HepG2 (cell line): ENCODE measurements at regions not wholly inside any gene's neighbourhood (a gene's known extent, or its start where the extent isn't known, plus 50 kb on each side); places are given as distances from the start of the nearest gene placed in this dataset.
"Not testable (repeated sequence)": the region's sequence is repeated elsewhere in the genome, so short reads cannot be mapped to it uniquely, and the experiment has no call there.

Experiments used
- ATAC-seq: fragments of 200-7000 bp; cut with Tn5 transposase; 3 replicates; pipeline ENCODE4 v1.9.1; 2020; ENCODE audit warnings: mild to moderate bottlenecking, moderate library complexity
- BruUV-seq: library from RNA; stranded (reverse); fragments of 400-500 nt; replicated peaks from 2 replicates; lab custom pipeline; 2021; lab: Mats Ljungman, UMichigan
- CTCF ChIA-PET: fragments of 300-600 bp; formaldehyde crosslinking; extraction: SDS; loops from one replicate; lab custom pipeline; 2021; ENCODE audit warnings: low total read pairs, inconsistent platforms, low intra/inter-chr PET ratio; lab: Yijun Ruan, JAX
- POLR2A ChIA-PET: fragments of 350-600 bp; sonication (Branson Sonifier 250); formaldehyde crosslinking; loops from one replicate; lab custom pipeline; 2020; ENCODE audit warnings: antibody characterized with exemption, inconsistent platforms; lab: Yijun Ruan, JAX
- DNase-seq: peaks from one replicate; pipeline ENCODE4 v3.0.0-alpha.2; 2015; ENCODE audit warnings: low spot score
- FAIRE-seq: peaks from 3 replicates; lab custom pipeline; 2011; peaks lifted over from hg19 to GRCh38; lab: Jason Lieb, UNC
- H2AFZ ChIP-seq: one replicate; pipeline ENCODE4 v1.6.1; 2011; ENCODE audit warnings: low read length, inconsistent platforms
- H3K27ac ChIP-seq: fragments of 300-600 bp; 3 replicates; pipeline ENCODE4 v1.8.0; 2011; ENCODE audit warnings: mixed run types, mild to moderate bottlenecking, mixed read lengths, low read length, inconsistent platforms; ENCODE audit not compliant: insufficient read depth; ENCODE audit errors: extremely low read length
- H3K27me3 ChIP-seq, 2 experiments: fragments of 200-600 bp in 1 of 2; 2 replicates in 1 of 2; 3 replicates in 1 of 2; pipeline versions ENCODE4 v1.6.0 to v1.8.0; 2011; ENCODE audit warnings: low read length in 2 of 2, mild to moderate bottlenecking in 2 of 2, moderate library complexity in 2 of 2, inconsistent platforms in 1 of 2; ENCODE audit not compliant: insufficient read depth in 2 of 2, control insufficient read depth in 1 of 2
- H3K36me3 ChIP-seq, 2 experiments: fragments of 200-600 bp in 1 of 2; replicated peaks in 1 of 2; 2 replicates in 1 of 2; 3 replicates in 1 of 2; pipeline versions ENCODE4 v1.5.1 to v1.8.0; 2011; ENCODE audit warnings: low read length in 2 of 2, inconsistent platforms in 1 of 2; ENCODE audit not compliant: insufficient read depth in 2 of 2, control insufficient read depth in 1 of 2
- H3K4me1 ChIP-seq: 2 replicates; pipeline ENCODE4 v1.5.1; 2012; ENCODE audit warnings: low read length, inconsistent platforms; ENCODE audit not compliant: insufficient read depth
- H3K4me2 ChIP-seq: 2 replicates; pipeline ENCODE4 v1.6.0; 2011; ENCODE audit warnings: low read depth, low read length, inconsistent platforms
- H3K4me3 ChIP-seq, 3 experiments: fragments of 200-600 bp in 1 of 3; sonication (generic), shearing (Covaris generic) in 1 of 3; replicated peaks in 1 of 3; 2 replicates each; pipeline ENCODE4 v1.5.1; 2011 to 2016; ENCODE audit warnings: low read length in 3 of 3, inconsistent platforms in 2 of 3, low read depth in 2 of 3, mild to moderate bottlenecking in 2 of 3, control low read depth in 1 of 3, mixed read lengths in 1 of 3; ENCODE audit not compliant: insufficient read depth in 1 of 3
- H3K79me2 ChIP-seq: one replicate; pipeline ENCODE4 v1.6.1; 2011; ENCODE audit warnings: low read length, inconsistent platforms; ENCODE audit not compliant: insufficient read depth
- H3K9ac ChIP-seq: 2 replicates; pipeline ENCODE4 v1.6.0; 2011; ENCODE audit warnings: mild to moderate bottlenecking, low read depth, low read length, inconsistent platforms; ENCODE audit not compliant: insufficient read depth
- H3K9me3 ChIP-seq: 2 replicates; pipeline ENCODE4 v1.5.1; 2012; ENCODE audit warnings: mild to moderate bottlenecking, low read length
- H4K20me1 ChIP-seq: 2 replicates; pipeline ENCODE4 v1.6.0; 2011; ENCODE audit warnings: inconsistent platforms, mild to moderate bottlenecking, low read length, moderate library complexity; ENCODE audit not compliant: insufficient read depth
- DNMT1 ChIP-seq: sonication (generic); formaldehyde crosslinking; IDR thresholded peaks from 2 replicates; pipeline ENCODE4 v1.5.1; 2020; ENCODE audit warnings: mild to moderate bottlenecking, missing genetic modification reagents
- POLR2G ChIP-seq: fragments of 200-400 bp; formaldehyde crosslinking; IDR thresholded peaks from 2 replicates; pipeline ENCODE4 v1.6.1; 2018; ENCODE audit warnings: mild to moderate bottlenecking, low read depth, low read length, moderate library complexity
- SMAD3 ChIP-seq: sonication (generic); formaldehyde crosslinking; IDR thresholded peaks from 2 replicates; pipeline ENCODE4 v1.4.0; 2020; ENCODE audit warnings: missing genetic modification reagents
- U2AF1 ChIP-seq: fragments of 200-400 bp; formaldehyde crosslinking; optimal IDR thresholded peaks from 2 replicates; pipeline ENCODE3; 2017; ENCODE audit warnings: mild to moderate bottlenecking, low read depth, low read length
- YEATS4 ChIP-seq: sonication (generic); formaldehyde crosslinking; IDR thresholded peaks from 2 replicates; pipeline ENCODE4 v1.4.0; 2020; ENCODE audit warnings: missing genetic modification reagents, borderline replicate concordance
- ZNF350 ChIP-seq: sonication (generic); formaldehyde crosslinking; IDR thresholded peaks from 2 replicates; pipeline ENCODE4 v1.4.0; 2020; ENCODE audit warnings: mild to moderate bottlenecking, low read depth, missing genetic modification reagents, borderline replicate concordance
- ZSCAN21 ChIP-seq: sonication (generic); formaldehyde crosslinking; IDR thresholded peaks from 2 replicates; pipeline ENCODE4 v1.8.0; 2022; ENCODE audit warnings: mild to moderate bottlenecking, missing genetic modification reagents, moderate library complexity, borderline replicate concordance
- WGBS: methylation state at CpG from one replicate; pipeline ENCODE4 v1.1.6; 2017; ENCODE audit warnings: low lambda C conversion rate; 5-methylcytosine and 5-hydroxymethylcytosine counted together
- in situ Hi-C: cut with HindIII; loops from 2 replicates; pipeline ENCODE4 v1.10.0; 2017; ENCODE audit warnings: low pct_unique_long_range_greater_than_20kb; ENCODE audit not compliant: extremely low pct_ligation_motif_present
- intact Hi-C: fragments of 100-400 bp; cut with micrococcal nuclease; formaldehyde crosslinking; loops from one replicate; pipeline ENCODE4 v1.10.0; 2022; ENCODE audit not compliant: unreplicated experiment
- TF ChIP-seq, protein P1 (sequence below): sonication (generic); formaldehyde crosslinking; IDR thresholded peaks from 2 replicates; pipeline ENCODE4 v1.5.0; 2020; ENCODE audit warnings: mild to moderate bottlenecking, missing genetic modification reagents, borderline replicate concordance

DNA sequence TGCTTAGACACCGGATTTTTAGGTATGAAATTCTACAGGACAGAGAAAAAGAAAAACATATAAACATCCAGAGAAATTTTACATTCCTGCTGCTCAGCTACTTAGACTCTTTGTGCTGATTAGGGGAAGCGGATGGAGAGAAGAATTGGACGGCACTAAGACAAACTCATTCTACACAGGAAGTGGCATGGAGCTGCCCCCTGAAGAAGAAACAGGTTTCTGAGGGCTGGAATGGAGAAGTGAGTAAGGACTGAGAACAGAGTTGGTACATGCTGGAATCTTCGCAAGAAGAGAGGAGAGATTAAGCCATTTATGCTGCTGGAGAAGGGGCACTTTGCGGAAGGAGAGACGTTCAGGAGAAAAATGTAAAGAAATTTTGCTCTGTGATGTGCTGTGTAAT lies 253.0 kb upstream of the ERBB4 start (continued):
- TF ChIP-seq, protein P1, sequence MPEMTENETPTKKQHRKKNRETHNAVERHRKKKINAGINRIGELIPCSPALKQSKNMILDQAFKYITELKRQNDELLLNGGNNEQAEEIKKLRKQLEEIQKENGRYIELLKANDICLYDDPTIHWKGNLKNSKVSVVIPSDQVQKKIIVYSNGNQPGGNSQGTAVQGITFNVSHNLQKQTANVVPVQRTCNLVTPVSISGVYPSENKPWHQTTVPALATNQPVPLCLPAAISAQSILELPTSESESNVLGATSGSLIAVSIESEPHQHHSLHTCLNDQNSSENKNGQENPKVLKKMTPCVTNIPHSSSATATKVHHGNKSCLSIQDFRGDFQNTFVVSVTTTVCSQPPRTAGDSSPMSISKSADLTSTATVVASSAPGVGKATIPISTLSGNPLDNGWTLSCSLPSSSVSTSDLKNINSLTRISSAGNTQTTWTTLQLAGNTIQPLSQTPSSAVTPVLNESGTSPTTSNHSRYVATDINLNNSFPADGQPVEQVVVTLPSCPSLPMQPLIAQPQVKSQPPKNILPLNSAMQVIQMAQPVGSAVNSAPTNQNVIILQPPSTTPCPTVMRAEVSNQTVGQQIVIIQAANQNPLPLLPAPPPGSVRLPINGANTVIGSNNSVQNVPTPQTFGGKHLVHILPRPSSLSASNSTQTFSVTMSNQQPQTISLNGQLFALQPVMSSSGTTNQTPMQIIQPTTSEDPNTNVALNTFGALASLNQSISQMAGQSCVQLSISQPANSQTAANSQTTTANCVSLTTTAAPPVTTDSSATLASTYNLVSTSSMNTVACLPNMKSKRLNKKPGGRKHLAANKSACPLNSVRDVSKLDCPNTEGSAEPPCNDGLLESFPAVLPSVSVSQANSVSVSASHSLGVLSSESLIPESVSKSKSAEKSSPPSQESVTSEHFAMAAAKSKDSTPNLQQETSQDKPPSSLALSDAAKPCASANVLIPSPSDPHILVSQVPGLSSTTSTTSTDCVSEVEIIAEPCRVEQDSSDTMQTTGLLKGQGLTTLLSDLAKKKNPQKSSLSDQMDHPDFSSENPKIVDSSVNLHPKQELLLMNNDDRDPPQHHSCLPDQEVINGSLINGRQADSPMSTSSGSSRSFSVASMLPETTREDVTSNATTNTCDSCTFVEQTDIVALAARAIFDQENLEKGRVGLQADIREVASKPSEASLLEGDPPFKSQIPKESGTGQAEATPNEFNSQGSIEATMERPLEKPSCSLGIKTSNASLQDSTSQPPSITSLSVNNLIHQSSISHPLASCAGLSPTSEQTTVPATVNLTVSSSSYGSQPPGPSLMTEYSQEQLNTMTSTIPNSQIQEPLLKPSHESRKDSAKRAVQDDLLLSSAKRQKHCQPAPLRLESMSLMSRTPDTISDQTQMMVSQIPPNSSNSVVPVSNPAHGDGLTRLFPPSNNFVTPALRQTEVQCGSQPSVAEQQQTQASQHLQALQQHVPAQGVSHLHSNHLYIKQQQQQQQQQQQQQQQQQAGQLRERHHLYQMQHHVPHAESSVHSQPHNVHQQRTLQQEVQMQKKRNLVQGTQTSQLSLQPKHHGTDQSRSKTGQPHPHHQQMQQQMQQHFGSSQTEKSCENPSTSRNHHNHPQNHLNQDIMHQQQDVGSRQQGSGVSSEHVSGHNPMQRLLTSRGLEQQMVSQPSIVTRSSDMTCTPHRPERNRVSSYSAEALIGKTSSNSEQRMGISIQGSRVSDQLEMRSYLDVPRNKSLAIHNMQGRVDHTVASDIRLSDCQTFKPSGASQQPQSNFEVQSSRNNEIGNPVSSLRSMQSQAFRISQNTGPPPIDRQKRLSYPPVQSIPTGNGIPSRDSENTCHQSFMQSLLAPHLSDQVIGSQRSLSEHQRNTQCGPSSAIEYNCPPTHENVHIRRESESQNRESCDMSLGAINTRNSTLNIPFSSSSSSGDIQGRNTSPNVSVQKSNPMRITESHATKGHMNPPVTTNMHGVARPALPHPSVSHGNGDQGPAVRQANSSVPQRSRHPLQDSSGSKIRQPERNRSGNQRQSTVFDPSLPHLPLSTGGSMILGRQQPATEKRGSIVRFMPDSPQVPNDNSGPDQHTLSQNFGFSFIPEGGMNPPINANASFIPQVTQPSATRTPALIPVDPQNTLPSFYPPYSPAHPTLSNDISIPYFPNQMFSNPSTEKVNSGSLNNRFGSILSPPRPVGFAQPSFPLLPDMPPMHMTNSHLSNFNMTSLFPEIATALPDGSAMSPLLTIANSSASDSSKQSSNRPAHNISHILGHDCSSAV = no peak
- no peak for TF ChIP-seq DNMT1 (CRISPR knock-in tag)
- TF ChIP-seq ZNF350 (CRISPR knock-in tag) = no peak
- no peak for TF ChIP-seq U2AF1
- TF ChIP-seq SMAD3 (CRISPR knock-in tag) = no peak
- no peak for TF ChIP-seq ZSCAN21 (CRISPR knock-in tag)
- no peak for TF ChIP-seq YEATS4 (CRISPR knock-in tag)
- TF ChIP-seq POLR2G = no peak

DNA sequence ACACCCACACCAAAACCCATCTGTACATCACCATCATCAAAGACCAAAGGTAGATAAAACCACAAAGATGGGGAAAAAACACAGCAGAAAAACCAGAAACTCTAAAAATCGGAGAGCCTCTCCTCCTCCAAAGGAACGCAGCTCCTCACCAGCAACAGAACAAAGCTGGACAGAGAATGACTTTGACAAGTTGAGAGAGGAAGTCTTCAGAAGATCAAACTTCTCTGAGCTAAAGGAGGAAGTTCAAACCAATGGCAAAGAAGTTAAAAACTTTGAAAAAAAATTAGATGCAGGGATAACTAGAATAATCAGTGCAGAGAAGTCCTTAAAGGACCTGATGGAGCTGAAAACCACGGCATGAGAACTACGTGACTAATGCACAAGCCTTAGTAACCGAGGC lies 247.5 kb upstream of the ERBB4 start:
- in situ Hi-C loops, FAIRE-seq, H3K36me3 ChIP-seq, H2AFZ ChIP-seq, H3K27ac ChIP-seq, H3K27me3 ChIP-seq, CTCF ChIA-PET, POLR2A ChIA-PET, H3K79me2 ChIP-seq, H4K20me1 ChIP-seq, H3K4me2 ChIP-seq, H3K4me1 ChIP-seq, H3K9ac ChIP-seq, intact Hi-C loops, ATAC-seq, DNase-seq, H3K4me3 ChIP-seq, BruUV-seq: not testable (repeated sequence)
- peaks cover 29% of the 10 kb centered on the region for H3K9me3 ChIP-seq
- 8% methylated on average over 5 of the region's 5 CpGs for whole genome bisulfite sequencing
